ENCODE measurements at regions not wholly inside any gene's neighbourhood (a gene's known extent, or its start where the extent isn't known, plus 50 kb on each side); places are given as distances from the start of the nearest gene placed in this dataset.

GRCh38 chr2:65885266-65885665, 452.9 kb upstream of the SPRED2 start:
- Histone ChIP-seq H3K36me3 (no peaks in the 10 kb centered on the region), H3K27me3 (ENCODE audit: low read depth) (no peaks in the 10 kb centered on the region), H3K4me1 (no peaks in the 10 kb centered on the region), H3K27ac (no peak overlapping the region), H3K9me3 (no peaks in the 10 kb centered on the region), H3K4me3 (no peak overlapping the region)
- no peak for TF ChIP-seq CTCF (IDR thresholded peaks at IDR 0.05)
- DNase-seq (no peak), ATAC-seq (no peak)
- intact Hi-C loops (cut with DNase I) = no loop called here

- intact Hi-C loops (cut with DNase I) = no loop called here
- no peak overlapping the region for H3K27ac ChIP-seq
- no peaks in the 10 kb centered on the region for H3K4me1 ChIP-seq
- no peaks in the 10 kb centered on the region for H3K36me3 ChIP-seq
- no peak for ATAC-seq
- DNase-seq = no peak
- H3K4me3 ChIP-seq = no peak overlapping the region
- TF ChIP-seq CTCF (IDR thresholded peaks at IDR 0.05) = no peak
- no peaks in the 10 kb centered on the region for H3K27me3 ChIP-seq (ENCODE audit: low read depth)
- no peaks in the 10 kb centered on the region for H3K9me3 ChIP-seq
Observed at GRCh38 chr2:65881592-65881991, 449.2 kb upstream of the SPRED2 start.

DNA sequence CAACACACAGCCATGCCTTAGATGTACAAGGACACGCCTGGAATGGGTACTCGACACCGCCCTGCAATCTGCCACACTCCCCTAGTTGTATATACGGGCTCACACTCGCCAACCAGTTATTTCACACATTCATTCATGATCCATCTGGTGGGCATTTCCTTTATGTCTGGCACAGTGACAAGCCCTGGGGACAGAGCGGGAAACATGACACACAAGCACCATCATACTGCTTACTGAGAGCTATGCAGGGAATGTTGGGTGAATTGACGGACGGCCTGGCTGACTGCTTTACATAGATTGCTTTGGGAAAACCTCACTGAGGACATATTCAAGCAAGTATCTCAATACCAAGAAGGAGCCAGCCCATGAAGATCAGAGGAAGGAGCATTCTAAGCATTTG, 448.0 kb upstream of the SPRED2 start:
- Histone ChIP-seq H3K4me3 (no peak overlapping the region), H3K4me1 (no peaks in the 10 kb centered on the region), H3K9me3 (no peaks in the 10 kb centered on the region), H3K27ac (no peak overlapping the region), H3K36me3 (no peaks in the 10 kb centered on the region), H3K27me3 (ENCODE audit: low read depth) (no peaks in the 10 kb centered on the region)
- no peak for TF ChIP-seq CTCF (IDR thresholded peaks at IDR 0.05)
- ATAC-seq = no peak
- intact Hi-C loops (cut with DNase I) = no loop called here
- no peak for DNase-seq

DNA sequence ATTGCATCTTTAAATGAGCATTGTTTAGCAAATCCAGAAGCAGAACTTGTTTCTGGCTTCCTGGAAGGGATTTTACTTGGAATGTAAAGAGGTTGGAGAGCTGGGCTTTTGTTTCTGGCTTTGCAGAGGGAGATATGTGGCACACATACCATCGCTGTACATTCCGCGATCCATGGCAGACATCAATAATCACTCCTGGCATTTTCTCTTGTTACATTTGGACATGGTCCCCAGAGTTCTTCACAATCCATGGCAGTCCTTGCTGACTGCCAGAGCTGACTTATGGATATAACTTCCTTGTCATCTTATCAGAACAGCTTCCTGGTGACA, 445.6 kb upstream of the SPRED2 start:
- ATAC-seq (no peak), DNase-seq (no peak)
- Histone ChIP-seq H3K4me3 (no peak overlapping the region), H3K9me3 (no peaks in the 10 kb centered on the region), H3K36me3 (no peaks in the 10 kb centered on the region), H3K27ac (no peak overlapping the region), H3K27me3 (ENCODE audit: low read depth) (no peaks in the 10 kb centered on the region), H3K4me1 (no peaks in the 10 kb centered on the region)
- TF ChIP-seq CTCF (IDR thresholded peaks at IDR 0.05) = no peak
- intact Hi-C loops (cut with DNase I) = no loop called here

GRCh38 chr2:65877331-65878010, 445.1 kb upstream of the SPRED2 start:
- Histone ChIP-seq H3K27ac (no peak overlapping the region), H3K36me3 (no peaks in the 10 kb centered on the region), H3K4me3 (no peak overlapping the region), H3K27me3 (ENCODE audit: low read depth) (no peaks in the 10 kb centered on the region), H3K4me1 (no peaks in the 10 kb centered on the region), H3K9me3 (no peaks in the 10 kb centered on the region)
- TF ChIP-seq CTCF (IDR thresholded peaks at IDR 0.05) = no peak
- DNase-seq (no peak), ATAC-seq (no peak)
- intact Hi-C loops (cut with DNase I) = no loop called here

- no peaks in the 10 kb centered on the region for H3K4me1 ChIP-seq
- no peaks in the 10 kb centered on the region for H3K9me3 ChIP-seq
- no peak overlapping the region for H3K4me3 ChIP-seq
- ATAC-seq = no peak
- intact Hi-C loops (cut with DNase I) = no loop called here
- TF ChIP-seq CTCF (IDR thresholded peaks at IDR 0.05) = no peak
- DNase-seq = no peak
- no peaks in the 10 kb centered on the region for H3K27me3 ChIP-seq (ENCODE audit: low read depth)
- no peaks in the 10 kb centered on the region for H3K36me3 ChIP-seq
- H3K27ac ChIP-seq = no peak overlapping the region
Observed at GRCh38 chr2:65876114-65876513, 443.7 kb upstream of the SPRED2 start.

Measured in lower lobe of right lung (tissue), 2 donors.